Stimulated activated naive CD8-positive, alpha-beta T cell treated with anti-CD3 and anti-CD28 coated beads, Interleukin-15, amount 100 ng/mL, for 72 hours (primary cell): ENCODE measurements at regions not wholly inside any gene's neighbourhood (a gene's known extent, or its start where the extent isn't known, plus 50 kb on each side); places are given as distances from the start of the nearest gene placed in this dataset.

Experiments
- ATAC-seq: fragments of 150-1000 bp; cut with Tn5 transposase; 2 replicates; pipeline ENCODE4 v1.10.0; 2021; ENCODE audit warnings: mild to moderate bottlenecking, moderate library complexity
- DNase-seq, 2 donors: peaks; one replicate each; pipeline ENCODE4 v3.0.0; 2021 to 2022
- H3K27ac Mint-ChIP-seq, 2 donors: one replicate each; pipeline ENCODE4 v1.8.0; 2022; ENCODE audit warnings: mild to moderate bottlenecking in 2 of 2, mixed read lengths in 2 of 2, moderate library complexity in 2 of 2
- H3K27me3 Mint-ChIP-seq: one replicate; pipeline ENCODE4 v1.8.0; 2022; ENCODE audit warnings: mixed read lengths
- H3K4me1 Mint-ChIP-seq: one replicate; pipeline ENCODE4 v1.8.0; 2022; ENCODE audit warnings: mild to moderate bottlenecking, mixed read lengths
- H3K4me3 Mint-ChIP-seq, 2 donors: one replicate each; pipeline ENCODE4 v1.8.0; 2022; ENCODE audit warnings: mild to moderate bottlenecking in 2 of 2, mixed read lengths in 2 of 2, moderate library complexity in 1 of 2
- H3K9me3 Mint-ChIP-seq, 2 donors: one replicate each; pipeline ENCODE4 v1.8.0; 2022; ENCODE audit warnings: mixed read lengths in 2 of 2

DNA sequence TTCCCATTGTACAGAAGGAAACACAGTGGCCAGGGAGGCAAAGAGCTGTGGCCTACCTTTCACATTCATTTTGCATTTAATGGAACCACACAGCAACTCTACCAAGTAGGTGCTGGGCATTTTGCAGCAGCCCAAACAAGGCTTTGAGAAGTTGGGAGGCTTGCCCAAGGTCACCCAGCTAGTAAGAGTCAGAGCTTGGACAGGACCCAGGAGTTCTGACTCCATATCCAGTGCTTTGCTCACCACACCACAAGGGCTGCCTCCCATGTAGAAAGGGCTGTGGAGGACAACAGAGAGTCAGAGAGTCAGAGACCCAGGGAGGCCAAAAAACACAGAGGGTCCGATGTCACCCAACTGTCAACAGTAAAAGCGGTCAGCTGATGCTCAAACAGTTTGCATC, 400.2 kb downstream of the BCL11B start:
- Mint-ChIP-seq H3K27ac (no peak overlapping the region), H3K4me3 (no peak overlapping the region), H3K27me3 (no peaks in the 10 kb centered on the region), H3K9me3 (peaks cover 8 to 25% of the 10 kb centered on the region in 2 donors), H3K4me1 (peaks cover 15% of the 10 kb centered on the region)
- ATAC-seq (no peak), DNase-seq (no peak)

DNA sequence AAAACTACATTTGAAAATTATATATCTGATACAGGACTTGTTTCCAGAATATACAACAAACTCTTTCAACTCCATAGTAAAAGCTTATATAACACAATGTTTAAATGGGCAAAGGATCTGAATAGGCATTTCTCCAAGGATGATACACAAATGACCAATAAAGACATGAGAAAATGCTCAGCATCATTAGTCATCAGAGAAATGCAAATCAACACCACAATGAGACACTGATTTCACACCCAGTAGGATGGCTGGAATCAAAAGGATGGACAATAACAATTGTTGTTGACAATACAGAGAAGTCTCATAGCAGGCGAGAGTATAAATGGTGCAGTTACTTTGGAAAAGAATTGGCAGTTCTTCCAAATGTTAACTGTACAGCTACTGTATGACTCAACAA, 394.9 kb downstream of the BCL11B start:
- DNase-seq (no peak), ATAC-seq (no peak)
- Mint-ChIP-seq H3K4me1 (peaks cover 7% of the 10 kb centered on the region), H3K4me3 (no peak overlapping the region), H3K27me3 (no peaks in the 10 kb centered on the region), H3K9me3 (peaks cover 28 to 48% of the 10 kb centered on the region in 2 donors), H3K27ac (no peak overlapping the region)

DNA sequence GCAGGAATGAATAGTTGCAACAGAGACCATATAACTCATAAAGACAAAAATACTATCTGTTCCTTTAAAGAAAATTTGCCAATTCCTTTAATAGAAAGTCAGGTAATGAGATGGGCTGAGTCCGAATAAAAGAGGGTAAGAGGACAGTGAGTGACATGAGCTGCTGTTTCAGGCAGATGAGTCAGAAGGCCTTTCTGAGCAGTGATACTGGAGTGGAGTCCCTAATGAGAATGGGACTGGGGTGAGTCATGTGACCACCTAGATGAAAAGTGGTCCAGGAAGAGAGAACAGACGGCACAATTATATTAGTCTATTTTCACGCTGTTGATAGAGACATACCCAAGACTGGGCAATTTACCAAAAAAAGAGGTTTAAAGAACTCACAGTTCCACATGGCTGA, 393.7 kb downstream of the BCL11B start:
- H3K9me3 Mint-ChIP-seq = peaks cover 24 to 44% of the 10 kb centered on the region in 2 donors
- no peak overlapping the region for H3K4me3 Mint-ChIP-seq
- DNase-seq (no peak), ATAC-seq (no peak)
- H3K4me1 Mint-ChIP-seq = peaks cover 7% of the 10 kb centered on the region
- H3K27me3 Mint-ChIP-seq = no peaks in the 10 kb centered on the region
- H3K27ac Mint-ChIP-seq = no peak overlapping the region

DNA sequence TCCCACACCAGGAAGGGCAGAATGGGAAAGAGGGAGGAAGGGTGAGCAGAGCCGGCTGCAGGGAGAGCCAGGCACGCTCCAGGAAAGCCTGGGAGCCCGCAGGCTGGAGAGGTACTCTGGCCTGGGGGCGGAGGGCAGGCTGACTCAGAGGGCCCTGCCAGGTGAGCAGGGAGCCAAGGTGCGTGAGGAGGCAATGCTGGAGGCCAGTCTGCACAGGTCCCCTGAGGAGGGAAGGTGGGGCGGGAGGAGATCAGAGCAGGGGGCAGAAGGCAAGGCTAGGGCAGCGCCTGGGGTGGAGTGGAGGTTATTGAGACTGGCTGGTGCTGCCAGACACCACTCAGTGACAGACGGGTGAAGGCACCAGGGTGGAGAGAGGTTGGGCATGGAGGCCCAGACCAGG, 385.0 kb downstream of the BCL11B start:
- no peak for DNase-seq
- H3K4me1 Mint-ChIP-seq = peaks cover 11% of the 10 kb centered on the region
- ATAC-seq = no peak
- no peak overlapping the region for H3K4me3 Mint-ChIP-seq
- no peak overlapping the region for H3K27ac Mint-ChIP-seq
- peaks cover 0 to 10% of the 10 kb centered on the region in 2 donors for H3K9me3 Mint-ChIP-seq
- H3K27me3 Mint-ChIP-seq = no peaks in the 10 kb centered on the region

DNA sequence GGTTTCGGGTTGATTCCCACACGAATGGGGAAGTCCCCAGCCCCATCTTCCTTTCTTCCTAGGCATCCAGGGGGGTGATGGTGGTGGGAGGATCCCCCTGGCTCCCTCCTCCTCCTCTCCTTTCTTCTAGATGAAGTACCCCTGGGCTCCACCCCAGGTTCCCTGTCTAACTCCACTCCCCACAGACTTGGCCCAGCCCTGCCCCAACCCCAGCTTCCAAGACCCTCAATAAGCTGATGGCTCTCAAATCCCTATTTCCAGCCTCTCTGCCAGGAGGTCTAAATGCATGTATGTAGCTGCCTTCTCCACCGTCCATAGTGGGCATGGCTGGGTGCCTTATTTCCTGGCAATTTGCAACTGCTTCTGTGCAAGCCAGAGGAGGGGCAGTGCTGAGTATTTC, 383.7 kb downstream of the BCL11B start:
- no peak overlapping the region for H3K4me3 Mint-ChIP-seq
- no peak for ATAC-seq
- H3K27ac Mint-ChIP-seq = peak overlapping the region in 1 of 2 donors; percentile 87
- DNase-seq = no peak
- H3K27me3 Mint-ChIP-seq = no peaks in the 10 kb centered on the region
- peaks cover 0 to 10% of the 10 kb centered on the region in 2 donors for H3K9me3 Mint-ChIP-seq
- H3K4me1 Mint-ChIP-seq = peaks cover 11% of the 10 kb centered on the region

DNA sequence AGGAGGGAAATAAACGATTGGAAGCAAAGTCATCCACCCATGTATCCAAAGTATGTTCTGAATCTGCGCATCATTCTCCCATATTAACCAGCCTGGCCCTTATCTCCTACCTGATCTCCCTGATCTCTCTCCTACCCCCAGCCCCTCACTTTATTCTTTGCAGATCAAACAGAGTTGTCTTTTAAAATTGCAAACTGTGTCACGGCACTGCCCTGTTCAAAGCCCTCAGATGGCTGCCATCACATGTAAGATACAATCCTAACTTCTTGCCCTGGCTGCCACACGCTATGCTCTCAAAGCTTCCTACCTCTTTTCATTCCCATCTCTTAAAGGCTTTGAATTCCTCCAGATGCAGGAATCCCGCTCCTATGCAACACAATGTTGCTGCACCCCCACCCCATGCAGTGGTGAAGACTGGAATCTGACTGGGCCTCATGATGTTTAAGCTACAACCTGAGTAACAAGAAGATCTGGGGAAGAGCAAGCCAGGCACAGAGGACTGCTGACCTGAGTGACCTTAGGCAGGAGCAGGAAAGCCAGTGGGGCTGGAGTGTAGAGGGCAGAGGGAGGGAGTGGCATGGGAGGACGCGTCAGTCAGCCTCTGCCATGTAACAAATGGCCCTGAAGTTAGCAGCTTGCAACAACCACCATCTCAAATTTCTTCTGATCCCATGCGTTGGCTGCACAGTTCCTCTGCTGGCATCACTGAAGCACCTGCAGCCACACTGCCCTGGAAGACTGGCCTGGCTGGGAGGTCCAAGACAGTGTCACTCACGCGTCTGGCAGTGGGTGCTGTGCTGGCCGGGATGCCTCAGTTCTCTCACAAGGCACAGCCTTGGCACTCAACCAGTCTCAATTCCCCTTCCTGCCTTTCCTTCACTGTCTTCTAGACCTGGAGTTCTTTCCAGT, 382.8 kb downstream of the BCL11B start:
- DNase-seq (no peak), ATAC-seq (no peak)
- H3K27ac Mint-ChIP-seq = no peak overlapping the region
- no peak overlapping the region for H3K4me3 Mint-ChIP-seq
- no peaks in the 10 kb centered on the region for H3K27me3 Mint-ChIP-seq
- peaks cover 11% of the 10 kb centered on the region for H3K4me1 Mint-ChIP-seq
- H3K9me3 Mint-ChIP-seq = peaks cover 0 to 10% of the 10 kb centered on the region in 2 donors

DNA sequence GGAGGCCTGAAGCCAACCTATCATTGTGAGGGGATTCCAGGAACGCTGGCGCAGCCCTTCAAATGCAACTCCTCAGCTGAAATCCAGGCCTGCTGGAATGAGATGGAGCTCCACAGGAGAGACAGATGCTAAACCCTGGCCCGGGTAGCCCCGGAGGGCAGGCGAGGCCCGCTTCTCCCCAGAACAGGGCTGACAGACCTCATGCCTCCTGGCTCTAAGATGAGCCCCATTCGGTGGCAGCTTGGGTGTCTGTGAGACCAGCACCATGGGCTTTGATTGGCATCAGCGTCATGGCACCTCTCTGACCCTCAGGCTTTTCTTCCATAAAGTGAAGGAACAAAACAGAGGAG, 382.2 kb downstream of the BCL11B start:
- H3K9me3 Mint-ChIP-seq = peaks cover 0 to 13% of the 10 kb centered on the region in 2 donors
- H3K4me1 Mint-ChIP-seq = peaks cover 11% of the 10 kb centered on the region
- H3K27ac Mint-ChIP-seq = no peak overlapping the region
- DNase-seq (no peak), ATAC-seq (no peak)
- H3K27me3 Mint-ChIP-seq = no peaks in the 10 kb centered on the region
- H3K4me3 Mint-ChIP-seq = no peak overlapping the region

DNA sequence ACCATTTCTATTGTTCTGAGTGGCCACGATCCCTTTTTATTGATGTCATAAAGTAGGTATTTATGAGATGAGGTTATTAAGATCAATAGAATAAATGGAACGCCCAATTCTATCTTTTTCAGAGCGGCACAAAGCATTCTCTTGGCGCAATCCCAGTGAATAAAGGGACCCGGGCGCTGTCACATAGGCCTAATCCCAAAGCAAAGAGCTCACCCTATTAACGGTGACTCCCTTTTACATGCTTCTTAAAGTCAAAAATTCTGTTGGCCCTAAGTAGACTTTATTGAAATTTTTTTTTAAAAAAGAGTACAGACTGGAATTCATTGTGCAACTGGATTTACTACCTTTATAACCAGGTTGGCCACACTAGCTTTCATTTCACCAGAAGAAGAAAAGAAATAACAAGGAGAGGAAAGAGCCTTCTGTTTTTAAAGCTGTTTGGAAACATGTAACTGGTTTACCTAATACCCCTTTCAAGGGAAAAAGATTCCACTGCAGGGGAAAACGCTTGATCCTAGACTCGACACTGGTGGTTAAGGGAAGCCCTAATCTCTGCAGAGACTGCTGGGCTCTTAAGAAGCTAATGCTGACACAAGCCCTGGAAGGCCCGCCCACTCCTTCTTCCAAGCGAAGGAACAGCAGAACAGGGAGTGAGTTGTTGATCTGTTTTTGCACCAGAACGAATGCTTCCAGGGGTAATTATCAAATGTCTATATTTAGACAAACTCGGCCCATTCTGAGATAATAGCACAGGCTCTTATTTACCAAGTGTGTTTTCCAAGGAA, 381.2 kb downstream of the BCL11B start:
- no peaks in the 10 kb centered on the region for H3K27me3 Mint-ChIP-seq
- no peak for ATAC-seq
- no peak overlapping the region for H3K27ac Mint-ChIP-seq
- peaks cover 0 to 7% of the 10 kb centered on the region in 2 donors for H3K9me3 Mint-ChIP-seq
- H3K4me1 Mint-ChIP-seq = peaks cover 11% of the 10 kb centered on the region
- H3K4me3 Mint-ChIP-seq = no peak overlapping the region
- no peak for DNase-seq

DNA sequence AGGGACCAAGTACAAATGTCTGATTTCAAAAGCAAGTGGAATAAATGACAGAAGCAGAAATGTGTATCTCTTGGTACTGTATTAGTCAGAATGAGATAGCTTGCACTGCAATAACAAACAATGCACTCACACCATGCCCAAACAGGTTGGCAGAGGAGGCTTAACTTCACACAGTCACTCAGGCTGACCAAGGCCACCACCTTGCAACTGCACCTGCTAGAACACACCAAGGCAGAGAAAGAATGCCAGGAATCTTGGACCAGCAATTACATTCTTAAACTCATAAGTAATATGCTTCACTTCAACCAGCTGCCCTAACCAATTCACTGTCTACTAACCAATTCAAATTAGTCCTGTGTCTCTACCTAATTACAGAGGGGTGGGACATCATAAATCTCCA, 378.3 kb downstream of the BCL11B start:
- ATAC-seq (no peak), DNase-seq (no peak)
- Mint-ChIP-seq H3K4me3 (no peak overlapping the region), H3K9me3 (peaks cover 0 to 7% of the 10 kb centered on the region in 2 donors), H3K27ac (no peak overlapping the region), H3K4me1 (peaks cover 6% of the 10 kb centered on the region), H3K27me3 (no peaks in the 10 kb centered on the region)

DNA sequence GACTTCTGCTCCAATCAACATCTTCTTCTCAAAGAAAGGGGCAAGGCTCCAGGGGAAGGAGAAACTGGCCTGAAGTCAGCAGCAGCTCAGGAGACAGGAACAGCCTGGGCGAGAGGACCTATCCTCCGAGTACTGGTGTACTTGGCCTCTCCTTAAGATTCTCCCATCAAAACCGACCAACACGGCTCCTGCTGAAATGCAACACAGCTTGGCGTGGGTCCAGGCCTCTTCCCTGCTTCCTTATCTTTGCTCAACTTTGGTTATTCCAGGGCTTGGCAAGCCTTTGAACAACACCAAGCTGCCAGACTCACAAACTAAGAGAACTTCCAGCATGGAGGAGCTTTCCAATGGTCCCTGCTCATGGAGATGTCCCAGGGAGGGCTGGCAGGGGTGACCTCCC, 377.4 kb downstream of the BCL11B start:
- H3K9me3 Mint-ChIP-seq = peaks cover 0 to 7% of the 10 kb centered on the region in 2 donors
- no peaks in the 10 kb centered on the region for H3K27me3 Mint-ChIP-seq
- no peak for DNase-seq
- no peaks in the 10 kb centered on the region for H3K4me1 Mint-ChIP-seq
- ATAC-seq = no peak
- H3K27ac Mint-ChIP-seq = no peak overlapping the region
- no peak overlapping the region for H3K4me3 Mint-ChIP-seq

DNA sequence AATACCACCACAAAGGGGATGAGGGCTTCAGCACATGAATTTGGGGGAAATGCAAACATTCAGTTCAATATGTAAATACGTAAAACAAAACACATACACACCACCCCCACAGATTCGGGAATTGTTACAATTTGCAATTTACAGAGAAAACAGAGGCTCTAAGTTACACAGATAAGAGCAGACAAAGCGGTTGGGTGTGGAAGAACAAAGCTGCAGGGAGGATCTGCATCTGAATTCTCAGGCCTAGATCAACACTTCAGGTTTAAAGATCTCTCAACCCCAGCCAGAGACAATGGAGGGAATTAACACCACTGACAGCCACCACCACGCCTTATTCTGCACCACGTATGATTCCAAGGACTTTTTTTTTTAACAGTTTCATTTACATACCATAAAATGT, 375.5 kb downstream of the BCL11B start:
- no peaks in the 10 kb centered on the region for H3K27me3 Mint-ChIP-seq
- H3K4me1 Mint-ChIP-seq = peaks cover 7% of the 10 kb centered on the region
- no peak overlapping the region for H3K27ac Mint-ChIP-seq
- DNase-seq = no peak
- no peak for ATAC-seq
- H3K9me3 Mint-ChIP-seq = peaks cover 0 to 7% of the 10 kb centered on the region in 2 donors
- H3K4me3 Mint-ChIP-seq = no peak overlapping the region

DNA sequence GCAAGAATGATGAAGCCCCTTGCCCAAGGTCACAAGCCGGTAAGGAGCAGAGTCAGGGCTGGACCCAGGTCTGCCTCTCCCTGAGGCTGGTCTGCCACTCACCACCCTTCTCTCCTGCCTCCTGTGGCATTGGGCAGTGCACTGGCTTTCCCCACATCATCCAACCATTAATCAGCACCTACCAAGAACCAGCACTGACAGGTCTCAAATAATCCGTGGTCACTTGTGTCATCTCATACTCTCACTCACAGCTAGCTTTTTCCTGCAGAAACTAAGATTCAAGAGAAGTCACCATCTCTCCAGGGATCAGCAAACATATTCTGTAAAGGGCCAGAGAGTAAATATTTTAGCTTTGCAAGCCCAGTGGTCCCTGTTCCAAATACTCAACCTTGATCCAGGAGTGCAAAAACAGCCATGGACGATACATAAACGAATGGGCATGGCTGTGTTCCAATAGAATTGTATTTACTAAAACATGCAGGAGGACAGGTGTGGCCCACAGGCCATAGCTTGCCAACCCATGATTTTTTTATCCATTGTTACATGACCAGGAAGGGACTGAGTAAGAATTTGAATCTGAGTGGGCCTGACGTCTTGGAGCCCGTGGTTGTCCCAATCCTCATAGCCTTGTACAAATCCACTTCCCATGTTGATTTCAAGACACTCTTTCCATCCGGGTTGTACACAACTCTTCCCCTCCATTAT, 374.2 kb downstream of the BCL11B start:
- ATAC-seq (no peak), DNase-seq (no peak)
- Mint-ChIP-seq H3K27ac (peak overlapping the region in 1 of 2 donors; percentile 41), H3K27me3 (no peaks in the 10 kb centered on the region), H3K4me1 (peaks cover 11% of the 10 kb centered on the region), H3K9me3 (peaks cover 0 to 7% of the 10 kb centered on the region in 2 donors), H3K4me3 (no peak overlapping the region)

DNA sequence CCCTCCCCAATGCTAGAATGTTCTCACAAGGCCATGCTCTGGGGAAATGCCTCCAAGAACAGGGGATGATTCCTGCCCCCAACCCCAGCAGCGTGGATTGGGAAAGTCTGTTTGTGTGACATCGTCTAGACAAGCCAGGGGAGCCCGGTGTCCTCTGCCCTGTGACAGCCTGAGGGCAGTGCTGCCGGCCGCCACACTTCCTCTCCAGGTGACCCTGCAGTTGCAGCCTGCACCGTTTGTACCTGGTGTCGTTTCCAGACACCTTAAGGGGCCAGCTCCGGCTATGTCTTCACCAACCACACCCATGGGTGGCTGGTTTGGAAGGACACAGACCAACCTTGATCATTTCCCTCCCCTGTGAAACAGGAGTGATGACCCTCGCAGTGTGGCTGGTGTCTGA, 372.6 kb downstream of the BCL11B start:
- no peak overlapping the region for H3K4me3 Mint-ChIP-seq
- H3K27ac Mint-ChIP-seq = no peak overlapping the region
- no peak for DNase-seq
- peaks cover 0 to 6% of the 10 kb centered on the region in 2 donors for H3K9me3 Mint-ChIP-seq
- H3K27me3 Mint-ChIP-seq = no peaks in the 10 kb centered on the region
- no peak for ATAC-seq
- peaks cover 11% of the 10 kb centered on the region for H3K4me1 Mint-ChIP-seq

DNA sequence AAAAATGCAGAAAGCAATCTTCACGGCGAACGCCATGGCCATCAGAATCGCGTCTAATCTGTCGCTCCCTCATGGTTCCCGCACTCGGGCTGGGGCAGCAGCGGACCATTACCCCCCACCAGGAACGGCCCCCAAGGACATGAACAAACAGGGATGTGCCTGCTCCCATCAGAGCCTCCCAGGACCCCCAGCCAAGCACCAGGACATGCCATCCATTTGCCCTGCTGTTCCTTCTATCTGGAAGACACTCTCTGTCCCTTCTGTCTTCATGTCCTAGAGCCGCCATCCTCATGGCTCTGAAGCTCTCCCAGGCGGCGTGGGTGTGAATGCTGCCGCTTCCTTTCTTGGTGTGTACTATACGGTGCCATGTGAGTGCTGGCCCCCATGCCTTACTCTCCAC, 371.8 kb downstream of the BCL11B start:
- Mint-ChIP-seq H3K4me3 (no peak overlapping the region), H3K4me1 (peaks cover 11% of the 10 kb centered on the region), H3K9me3 (no peaks in the 10 kb centered on the region), H3K27me3 (no peaks in the 10 kb centered on the region), H3K27ac (peak overlapping the region in 1 of 2 donors; percentile 51)
- DNase-seq = no peak
- no peak for ATAC-seq

DNA sequence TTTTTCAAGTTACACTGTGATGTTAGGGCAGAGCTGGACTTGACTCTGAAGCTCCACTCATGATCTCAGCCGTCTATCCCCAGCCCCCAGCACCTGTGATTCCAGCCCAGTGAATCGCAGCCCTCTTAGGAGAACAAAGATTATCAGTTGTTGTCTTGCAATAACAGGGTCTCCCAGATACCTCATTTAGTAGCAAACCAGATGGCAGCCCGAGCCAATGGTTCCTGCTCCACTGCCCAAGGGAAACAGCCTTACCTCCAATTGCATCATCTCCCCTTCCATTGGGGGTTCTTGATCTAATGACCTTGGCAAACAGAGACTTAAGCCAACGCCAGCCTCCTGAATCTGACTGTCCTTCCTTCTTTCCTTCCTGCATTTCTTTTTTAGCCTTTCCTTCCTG, 371.2 kb downstream of the BCL11B start:
- Mint-ChIP-seq H3K27me3 (no peaks in the 10 kb centered on the region), H3K9me3 (no peaks in the 10 kb centered on the region), H3K4me1 (peaks cover 11% of the 10 kb centered on the region), H3K27ac (peak overlapping the region in 1 of 2 donors; percentile 92), H3K4me3 (no peak overlapping the region)
- ATAC-seq (no peak), DNase-seq (no peak)
